ENCODE measurements at regions not wholly inside any gene's neighbourhood (a gene's known extent, or its start where the extent isn't known, plus 50 kb on each side); places are given as distances from the start of the nearest gene placed in this dataset.

DNA sequence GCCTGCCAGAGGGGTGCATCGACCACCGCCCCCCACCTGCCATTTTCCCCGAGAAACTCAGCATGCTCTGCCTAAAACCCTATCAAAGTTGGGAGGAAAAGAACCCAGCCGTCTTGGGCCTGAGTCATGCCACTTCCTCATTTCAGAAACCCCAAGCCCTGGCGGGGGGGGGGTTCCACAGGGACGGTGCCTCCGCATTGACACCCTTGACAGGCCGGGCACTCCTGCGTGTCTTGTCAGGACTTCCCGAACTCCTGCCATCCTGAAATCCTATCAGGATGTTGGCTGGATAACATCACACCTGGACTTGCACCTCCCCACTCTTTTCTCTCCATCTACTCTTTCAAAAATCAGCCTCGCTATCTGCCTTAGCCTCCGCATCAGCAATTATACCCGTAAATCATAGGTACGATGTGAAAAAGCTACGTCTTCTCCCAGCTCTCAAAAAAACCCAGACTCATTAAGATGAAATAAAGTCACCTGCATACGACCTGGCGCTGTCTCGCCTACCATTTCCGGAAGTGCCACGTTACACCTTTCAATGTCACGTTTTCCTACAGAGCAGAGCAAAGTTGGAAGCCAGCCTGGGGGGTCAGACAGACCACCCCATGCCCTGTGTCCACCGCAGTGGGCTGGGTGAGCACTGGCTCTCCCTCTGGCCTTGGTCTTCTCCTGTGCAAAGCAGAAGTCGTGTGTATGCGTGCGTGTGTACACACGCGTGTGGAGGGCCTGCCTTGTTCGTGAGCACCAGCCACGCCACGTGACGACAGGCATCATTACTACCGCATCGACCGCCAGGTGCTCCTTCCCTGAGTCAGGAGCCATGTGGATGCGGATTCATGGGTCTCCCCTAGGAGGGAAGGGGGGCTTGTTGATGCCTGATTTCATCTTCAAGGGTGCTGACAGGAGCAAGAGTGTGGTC lies 96.7 kb downstream of the RFLNA start:
- DNase-seq = no peak

DNA sequence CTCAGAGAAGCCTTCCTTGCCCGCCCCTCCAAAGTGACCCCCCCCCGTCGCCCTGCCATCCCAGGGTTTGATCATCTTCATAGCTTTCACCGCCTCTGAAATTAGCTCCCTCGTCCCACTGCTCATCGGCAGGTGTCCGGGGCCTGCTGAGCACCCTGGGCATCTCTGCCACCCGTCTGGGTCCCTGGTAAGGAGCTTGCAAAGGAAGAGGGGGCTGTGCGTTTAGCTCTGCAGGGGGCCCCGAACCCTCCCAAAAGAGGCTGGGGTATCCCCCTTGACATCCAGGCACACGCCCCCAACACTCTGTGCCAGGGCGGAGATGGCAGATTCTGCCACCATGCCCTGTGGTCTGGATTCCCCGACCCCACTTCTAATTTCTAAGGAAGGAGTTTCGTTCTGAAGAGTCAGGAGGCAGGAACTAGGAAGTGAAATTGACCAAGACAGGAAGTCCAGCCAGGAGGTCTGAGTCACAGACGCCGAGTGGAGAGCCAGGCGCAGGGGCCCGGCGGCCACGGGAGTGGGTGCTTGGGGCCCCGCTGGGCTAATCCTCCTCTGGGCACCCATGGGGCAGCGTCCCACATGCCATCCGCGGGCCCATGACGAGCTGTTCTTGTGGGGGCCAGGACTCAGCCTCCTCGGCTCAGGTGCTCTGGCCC lies 95.7 kb downstream of the RFLNA start:
- DNase-seq = no peak

- DNase-seq = no peak
These were observed 95.0 kb downstream of the RFLNA start for GRCh38 chr12:124389725-124390441.

DNA sequence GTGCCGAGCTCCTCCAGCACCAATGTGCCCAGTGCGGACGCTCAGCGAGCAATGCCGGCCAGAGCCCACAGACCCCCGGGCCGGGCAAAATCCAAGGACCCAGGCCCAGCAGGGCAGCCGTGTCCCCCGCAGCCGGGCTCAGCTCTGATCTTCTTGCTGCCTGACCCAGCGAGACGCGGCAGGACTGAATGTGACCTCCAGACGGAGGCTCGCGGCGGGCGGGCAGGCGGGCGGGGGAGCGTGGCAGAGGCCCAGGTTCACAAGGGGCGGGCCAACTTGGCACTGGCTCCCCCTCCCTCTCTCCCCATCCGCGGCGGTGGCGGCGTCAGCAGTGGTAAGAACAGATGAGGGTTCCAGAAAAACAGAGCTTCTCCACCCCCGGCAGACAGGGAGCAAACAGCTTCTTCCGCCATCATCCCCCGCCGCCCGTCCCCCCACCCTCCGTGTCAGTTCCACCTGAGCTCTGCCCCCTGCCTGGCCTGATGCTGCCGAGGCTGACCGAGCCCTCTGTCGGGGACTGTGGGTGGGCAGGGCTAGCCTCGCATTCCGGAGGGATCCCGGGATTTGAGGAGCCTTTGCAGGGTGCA lies 94.3 kb downstream of the RFLNA start:
- no peak for DNase-seq

DNA sequence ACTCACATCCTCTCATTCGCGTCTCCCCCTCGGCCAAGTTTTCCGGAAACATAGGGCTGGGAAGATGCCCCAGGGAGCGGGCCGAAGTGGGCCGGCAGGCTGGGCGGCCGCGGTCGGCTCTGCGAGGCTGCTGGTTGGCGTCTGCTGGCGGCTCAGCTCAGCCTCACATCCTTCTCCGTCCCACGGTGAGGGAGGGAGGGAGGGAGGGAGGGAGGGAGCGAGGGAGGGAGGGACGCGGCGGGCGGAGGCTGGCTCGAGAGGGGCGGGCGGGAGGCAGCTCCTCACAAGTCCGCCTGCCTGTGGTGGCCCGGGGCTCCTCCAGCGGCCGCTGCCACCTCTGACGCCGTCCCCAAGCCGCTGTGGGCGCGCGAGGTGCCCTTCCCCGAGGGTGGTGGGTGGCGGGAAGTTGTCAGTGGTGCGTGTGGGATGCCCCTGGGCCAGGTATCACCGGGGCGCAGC lies 93.8 kb downstream of the RFLNA start:
- DNase-seq = no peak

- DNase-seq = no peak
These were observed 93.3 kb downstream of the RFLNA start for GRCh38 chr12:124388038-124388671.

DNA sequence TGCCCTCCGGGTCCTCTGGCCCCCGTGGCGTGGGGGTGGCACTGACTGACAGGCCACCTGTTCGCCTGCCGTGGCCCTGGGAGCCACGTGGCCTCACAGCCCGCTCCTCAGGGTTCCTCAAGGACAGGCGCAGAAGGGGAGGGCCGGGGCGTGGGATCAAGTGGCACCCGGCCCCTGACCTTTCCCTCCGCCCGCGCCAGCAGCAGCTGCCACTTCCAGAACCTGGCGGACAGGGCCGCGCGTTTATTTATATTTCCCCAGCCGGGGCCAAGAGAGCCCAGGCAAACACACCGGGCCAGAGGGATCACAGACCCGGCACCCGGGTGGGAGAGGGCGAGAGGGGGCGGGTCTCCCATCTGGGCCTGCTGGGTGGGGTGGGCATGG lies 92.6 kb downstream of the RFLNA start:
- DNase-seq = no peak

GRCh38 chr12:124386661-124387527 lies 92.0 kb downstream of the RFLNA start:
- no peak for DNase-seq

GRCh38 chr12:124386059-124386458 lies 91.2 kb downstream of the RFLNA start:
- no peak for DNase-seq

GRCh38 chr12:124385219-124385969 lies 90.5 kb downstream of the RFLNA start:
- DNase-seq = no peak

GRCh38 chr12:124384299-124384894 lies 89.5 kb downstream of the RFLNA start:
- DNase-seq = no peak

- DNase-seq = no peak
These were observed 88.1 kb downstream of the RFLNA start for GRCh38 chr12:124383028-124383427.

DNA sequence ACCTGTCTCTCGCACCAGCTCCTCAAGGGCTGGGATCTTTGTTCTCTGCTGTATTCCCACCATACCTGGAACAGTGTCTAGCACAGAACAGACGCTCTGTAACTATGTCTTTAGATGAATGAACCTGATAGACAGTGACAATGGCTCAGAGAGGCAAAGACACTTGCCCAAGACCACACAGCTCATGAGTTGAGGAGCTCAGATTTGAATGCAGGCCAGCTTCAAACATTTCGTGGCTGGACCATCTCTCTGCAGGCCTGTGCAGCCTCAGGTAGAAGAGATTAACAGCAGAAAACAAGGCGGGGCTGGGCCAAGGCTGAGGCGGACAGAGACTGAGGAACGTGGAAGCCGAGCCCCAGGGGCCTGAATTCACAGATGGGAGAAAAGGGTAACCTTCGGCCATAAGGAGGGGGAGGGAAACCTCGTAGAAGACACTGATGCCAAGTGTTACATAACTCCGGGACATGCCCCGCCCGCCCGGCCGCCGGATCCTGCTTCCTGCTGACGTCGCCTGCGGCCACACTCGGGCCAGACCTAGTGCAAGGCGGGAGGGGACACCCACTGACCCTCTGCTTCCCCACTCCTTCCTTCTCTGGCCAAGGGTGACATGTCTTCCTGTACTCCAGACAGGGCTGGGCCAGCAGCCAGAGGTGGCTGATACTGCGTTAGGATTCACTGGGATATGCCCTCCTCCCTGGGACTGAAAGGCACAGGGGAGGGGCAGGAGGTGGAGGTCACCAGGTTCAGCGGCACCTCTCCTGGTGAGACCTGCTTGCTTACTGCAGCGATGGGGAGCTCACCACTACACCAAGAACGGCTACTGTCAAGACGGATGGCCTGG lies 86.8 kb downstream of the RFLNA start:
- no peak for DNase-seq

- no peak for DNase-seq
These were observed 86.0 kb downstream of the RFLNA start for GRCh38 chr12:124380796-124381455.

- DNase-seq = no peak
These were observed 85.3 kb downstream of the RFLNA start for GRCh38 chr12:124379938-124380754.

DNA sequence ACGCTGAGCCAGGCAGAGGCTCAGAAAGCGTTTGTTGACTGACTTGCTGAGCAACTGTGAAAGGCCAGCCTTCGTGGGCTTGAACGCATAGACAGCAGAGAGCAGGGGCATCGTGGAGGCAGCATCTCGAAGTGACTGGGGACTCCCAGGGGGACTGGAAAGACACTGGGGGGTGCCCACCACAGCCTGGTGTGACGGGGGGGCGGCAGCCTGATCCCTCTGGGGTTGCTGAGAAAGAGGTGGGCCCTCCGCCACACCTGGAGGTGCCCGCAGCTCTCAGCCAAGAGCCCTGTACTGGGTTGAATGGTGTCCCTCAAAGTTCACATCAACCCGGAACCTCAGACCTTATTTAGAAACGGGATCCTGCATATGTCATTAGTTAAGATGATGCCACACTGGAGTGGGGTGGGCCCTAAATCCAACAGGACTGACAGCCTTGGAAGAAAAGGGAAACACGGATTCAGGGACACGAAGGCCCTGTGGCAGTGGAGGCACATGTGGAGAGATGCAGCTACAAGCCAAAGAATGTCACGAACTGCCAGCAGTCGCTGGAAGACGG lies 84.6 kb downstream of the RFLNA start:
- DNase-seq = no peak

- no peak for DNase-seq
These were observed 84.0 kb downstream of the RFLNA start for GRCh38 chr12:124378926-124379325.
